Loucy (cell line): ENCODE measurements at regions not wholly inside any gene's neighbourhood (a gene's known extent, or its start where the extent isn't known, plus 50 kb on each side); places are given as distances from the start of the nearest gene placed in this dataset.

Source experiments
- H2AFZ ChIP-seq: fragments of 200-600 bp; sonication (generic); 2 replicates; pipeline ENCODE4 v1.6.0; 2016; ENCODE audit warnings: antibody characterized with exemption, mild to moderate bottlenecking, low read length, moderate library complexity
- H3F3A ChIP-seq: fragments of 200-600 bp; 2 replicates; pipeline ENCODE4 v1.6.0; 2016; ENCODE audit warnings: antibody characterized with exemption, low read depth, mild to moderate bottlenecking
- H3K27me3 ChIP-seq: fragments of 200-600 bp; sonication (generic); 2 replicates; pipeline ENCODE4 v1.6.1; 2014; ENCODE audit warnings: low read length, mild to moderate bottlenecking; ENCODE audit not compliant: insufficient read depth, poor library complexity, severe bottlenecking
- H3K36me3 ChIP-seq: fragments of 200-600 bp; sonication (generic); 2 replicates; pipeline ENCODE4 v1.6.1; 2016; ENCODE audit warnings: low read length; ENCODE audit not compliant: insufficient read depth
- H3K4me1 ChIP-seq: fragments of 200-600 bp; sonication (generic); 2 replicates; pipeline ENCODE4 v1.5.1; 2014; ENCODE audit warnings: low read length, mild to moderate bottlenecking; ENCODE audit not compliant: insufficient read depth, poor library complexity, severe bottlenecking
- H3K4me2 ChIP-seq: fragments of 200-600 bp; sonication (generic); 2 replicates; pipeline ENCODE4 v1.6.0; 2014; ENCODE audit warnings: antibody characterized with exemption, low read length, low read depth, mild to moderate bottlenecking; ENCODE audit not compliant: poor library complexity, severe bottlenecking
- H3K4me3 ChIP-seq: fragments of 200-600 bp; sonication (generic); 2 replicates; pipeline ENCODE4 v1.5.1; 2014; ENCODE audit warnings: low read length, mild to moderate bottlenecking, mixed read lengths; ENCODE audit not compliant: poor library complexity, severe bottlenecking
- H3K79me2 ChIP-seq: fragments of 200-600 bp; sonication (generic); 2 replicates; pipeline ENCODE4 v1.6.1; 2014; ENCODE audit warnings: low read length; ENCODE audit not compliant: insufficient read depth
- H3K9ac ChIP-seq: fragments of 200-600 bp; sonication (generic); 2 replicates; pipeline ENCODE4 v1.6.0; 2014; ENCODE audit warnings: mild to moderate bottlenecking, low read depth, low read length, moderate library complexity; ENCODE audit not compliant: poor library complexity, severe bottlenecking
- H3K9me2 ChIP-seq: fragments of 200-600 bp; sonication (generic); replicated peaks from 2 replicates; pipeline ENCODE4 v1.6.1; 2016; ENCODE audit warnings: low read depth, low read length, mixed read lengths
- H3K9me3 ChIP-seq: fragments of 200-600 bp; sonication (generic); 2 replicates; pipeline ENCODE4 v1.6.1; 2014; ENCODE audit warnings: mild to moderate bottlenecking, antibody characterized with exemption, low read length, low read depth; ENCODE audit not compliant: insufficient read depth
- H4K20me1 ChIP-seq: fragments of 200-600 bp; sonication (generic); 2 replicates; pipeline ENCODE4 v1.6.0; 2014; ENCODE audit warnings: antibody characterized with exemption, low read length, mild to moderate bottlenecking; ENCODE audit not compliant: insufficient read depth, poor library complexity, severe bottlenecking
- EZH2phosphoT487 ChIP-seq: fragments of 200-600 bp; IDR thresholded peaks from 2 replicates; pipeline ENCODE4 v1.6.1; 2018; ENCODE audit warnings: antibody characterized with exemption, mild to moderate bottlenecking, moderate library complexity, borderline replicate concordance
- TF ChIP-seq, protein P1 (sequence below): fragments of 200-600 bp; sonication (generic); conservative IDR thresholded peaks from 2 replicates; pipeline ENCODE4 v1.5.1; 2014; ENCODE audit warnings: mild to moderate bottlenecking, antibody characterized with exemption, low read length

- no peak overlapping the region for H2AFZ ChIP-seq
- no peaks in the 10 kb centered on the region for H4K20me1 ChIP-seq
- no peaks in the 10 kb centered on the region for H3K4me1 ChIP-seq
- no peak overlapping the region for H3K9ac ChIP-seq
- TF ChIP-seq EZH2phosphoT487: no peak
- H3K9me3 ChIP-seq: no peaks in the 10 kb centered on the region
- no peak overlapping the region for H3K4me3 ChIP-seq
- H3F3A ChIP-seq: no peaks in the 10 kb centered on the region
- H3K27me3 ChIP-seq: no peaks in the 10 kb centered on the region
- H3K4me2 ChIP-seq: no peak overlapping the region
- no peaks in the 10 kb centered on the region for H3K36me3 ChIP-seq
- H3K9me2 ChIP-seq: no peaks in the 10 kb centered on the region
- no peaks in the 10 kb centered on the region for H3K79me2 ChIP-seq
Measured at GRCh38 chr10:63710703-63711102, 189.5 kb downstream of the REEP3 start.

DNA sequence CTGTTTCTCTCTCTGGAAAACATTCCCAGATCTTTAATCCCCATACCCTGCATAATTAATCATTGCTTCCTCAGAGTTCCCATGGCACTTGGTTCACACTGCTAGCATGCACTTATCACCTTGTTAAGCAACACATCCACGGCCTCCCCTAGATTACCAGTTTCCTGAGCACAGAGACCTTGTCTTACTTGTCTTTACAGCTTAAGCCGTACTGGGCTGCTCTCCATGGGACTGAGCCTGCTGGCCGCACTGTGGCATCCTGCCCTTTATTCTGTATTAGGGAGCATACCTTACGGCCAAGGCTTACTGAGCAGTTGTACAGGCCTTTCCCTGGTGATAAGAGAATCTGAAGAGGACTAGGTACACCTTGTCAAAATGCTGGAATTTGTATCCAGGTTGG, 190.2 kb downstream of the REEP3 start:
- H3K27me3 ChIP-seq: no peaks in the 10 kb centered on the region
- H3K36me3 ChIP-seq: no peaks in the 10 kb centered on the region
- no peaks in the 10 kb centered on the region for H3K9me2 ChIP-seq
- H3K4me3 ChIP-seq: no peak overlapping the region
- no peaks in the 10 kb centered on the region for H4K20me1 ChIP-seq
- H3K79me2 ChIP-seq: no peaks in the 10 kb centered on the region
- H3K9ac ChIP-seq: no peak overlapping the region
- H3K4me1 ChIP-seq: no peaks in the 10 kb centered on the region
- H3K9me3 ChIP-seq: no peaks in the 10 kb centered on the region
- H3K4me2 ChIP-seq: no peak overlapping the region
- no peak overlapping the region for H2AFZ ChIP-seq
- TF ChIP-seq EZH2phosphoT487: no peak
- TF ChIP-seq, protein P1, sequence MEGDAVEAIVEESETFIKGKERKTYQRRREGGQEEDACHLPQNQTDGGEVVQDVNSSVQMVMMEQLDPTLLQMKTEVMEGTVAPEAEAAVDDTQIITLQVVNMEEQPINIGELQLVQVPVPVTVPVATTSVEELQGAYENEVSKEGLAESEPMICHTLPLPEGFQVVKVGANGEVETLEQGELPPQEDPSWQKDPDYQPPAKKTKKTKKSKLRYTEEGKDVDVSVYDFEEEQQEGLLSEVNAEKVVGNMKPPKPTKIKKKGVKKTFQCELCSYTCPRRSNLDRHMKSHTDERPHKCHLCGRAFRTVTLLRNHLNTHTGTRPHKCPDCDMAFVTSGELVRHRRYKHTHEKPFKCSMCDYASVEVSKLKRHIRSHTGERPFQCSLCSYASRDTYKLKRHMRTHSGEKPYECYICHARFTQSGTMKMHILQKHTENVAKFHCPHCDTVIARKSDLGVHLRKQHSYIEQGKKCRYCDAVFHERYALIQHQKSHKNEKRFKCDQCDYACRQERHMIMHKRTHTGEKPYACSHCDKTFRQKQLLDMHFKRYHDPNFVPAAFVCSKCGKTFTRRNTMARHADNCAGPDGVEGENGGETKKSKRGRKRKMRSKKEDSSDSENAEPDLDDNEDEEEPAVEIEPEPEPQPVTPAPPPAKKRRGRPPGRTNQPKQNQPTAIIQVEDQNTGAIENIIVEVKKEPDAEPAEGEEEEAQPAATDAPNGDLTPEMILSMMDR: no peak
- H3F3A ChIP-seq: no peaks in the 10 kb centered on the region

GRCh38 chr10:63711867-63712716, 190.9 kb downstream of the REEP3 start:
- Histone ChIP-seq H3K4me3 (no peak overlapping the region), H3K79me2 (no peaks in the 10 kb centered on the region), H3K9ac (no peak overlapping the region), H3F3A (no peaks in the 10 kb centered on the region), H3K4me2 (no peak overlapping the region), H2AFZ (no peak overlapping the region), H3K36me3 (no peaks in the 10 kb centered on the region), H4K20me1 (no peaks in the 10 kb centered on the region), H3K4me1 (no peaks in the 10 kb centered on the region), H3K9me3 (no peaks in the 10 kb centered on the region), H3K9me2 (no peaks in the 10 kb centered on the region), H3K27me3 (no peaks in the 10 kb centered on the region)
- TF ChIP-seq EZH2phosphoT487: no peak
- TF ChIP-seq, protein P1: no peak

- no peak for TF ChIP-seq EZH2phosphoT487
- TF ChIP-seq, protein P1: no peak
- no peaks in the 10 kb centered on the region for H3K27me3 ChIP-seq
- H2AFZ ChIP-seq: no peak overlapping the region
- no peaks in the 10 kb centered on the region for H3K36me3 ChIP-seq
- no peaks in the 10 kb centered on the region for H3F3A ChIP-seq
- no peaks in the 10 kb centered on the region for H4K20me1 ChIP-seq
- no peaks in the 10 kb centered on the region for H3K4me1 ChIP-seq
- no peaks in the 10 kb centered on the region for H3K9me3 ChIP-seq
- no peak overlapping the region for H3K9ac ChIP-seq
- no peaks in the 10 kb centered on the region for H3K79me2 ChIP-seq
- no peak overlapping the region for H3K4me3 ChIP-seq
- H3K9me2 ChIP-seq: no peaks in the 10 kb centered on the region
- no peak overlapping the region for H3K4me2 ChIP-seq
Measured at GRCh38 chr10:63712717-63713115, 191.5 kb downstream of the REEP3 start.
